NT2/D1 (cell line): ENCODE measurements at regions not wholly inside any gene's neighbourhood (a gene's known extent, or its start where the extent isn't known, plus 50 kb on each side); places are given as distances from the start of the nearest gene placed in this dataset.

Experiments used
- YY1 ChIP-seq: IDR thresholded peaks from 2 replicates; pipeline ENCODE4 v1.6.1; 2011; ENCODE audit not compliant: insufficient read length, insufficient read depth
- ZNF274 ChIP-seq: IDR thresholded peaks from 2 replicates; pipeline ENCODE4 v1.6.1; 2011; ENCODE audit warnings: mild to moderate bottlenecking, low read depth, low read length

DNA sequence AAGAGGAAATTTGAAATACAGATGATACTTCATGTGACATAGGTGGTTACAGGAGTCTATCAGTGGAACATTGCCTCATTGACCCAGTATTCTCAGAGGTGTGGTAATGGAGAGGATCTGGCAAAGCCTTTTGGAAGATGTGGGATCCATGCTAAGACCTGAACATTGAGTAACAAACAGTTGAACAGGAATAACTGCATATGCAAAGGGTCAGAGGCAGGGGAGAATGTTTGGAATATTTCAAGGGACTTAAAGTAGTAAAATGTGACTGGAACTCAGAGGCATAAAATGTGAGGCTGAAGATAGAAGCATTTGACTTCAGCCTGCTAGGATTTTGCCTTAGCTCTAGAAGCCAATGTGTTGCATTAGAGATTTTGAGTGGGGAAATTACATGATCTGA lies 300.2 kb upstream of the ETAA1 start:
- no peak for TF ChIP-seq ZNF274
- no peak for TF ChIP-seq YY1
